ENCODE measurements at regions not wholly inside any gene's neighbourhood (a gene's known extent, or its start where the extent isn't known, plus 50 kb on each side); places are given as distances from the start of the nearest gene placed in this dataset.

GRCh38 chr20:12287575-12287974 is 369.9 kb downstream of the BTBD3 start:
- Histone ChIP-seq H2AFZ (ENCODE audit: low read length) (no peak overlapping the region), H4K20me1 (replicated peaks in 1 of 2; ENCODE audit: control insufficient read depth in 1 of 2, insufficient read depth in 2 of 2, low read length in 2 of 2) (no peaks in the 10 kb centered on the region), H2BK5ac (ENCODE audit: low read depth, low read length) (no peak overlapping the region), H4K5ac (ENCODE audit: insufficient read length, low read depth, low read length) (no peak overlapping the region), H2AK5ac (ENCODE audit: low read depth, low read length) (no peak overlapping the region), H2BK12ac (ENCODE audit: low read depth, low read length) (no peak overlapping the region), H3K27me3 (replicated peaks in 1 of 4; ENCODE audit: control insufficient read depth in 3 of 4, extremely low read depth in 1 of 4, insufficient read depth in 3 of 4, low read length in 3 of 4) (no peaks in the 10 kb centered on the region), H2BK20ac (ENCODE audit: low read length) (no peak overlapping the region), H3K9me3 (ENCODE audit: insufficient read depth in 2 of 2, low read depth in 1 of 2, low read length in 1 of 2) (no peaks in the 10 kb centered on the region), H3K23ac (ENCODE audit: insufficient read length) (no peak overlapping the region), H3K4me3 (ENCODE audit: extremely low read depth in 1 of 4, insufficient read depth in 2 of 4, low read depth in 3 of 4, low read length in 4 of 4) (no peak overlapping the region), H3K4me1 (replicated peaks in 1 of 4; ENCODE audit: control insufficient read depth in 3 of 4, insufficient read depth in 4 of 4, low read length in 3 of 4) (no peaks in the 10 kb centered on the region), H4K91ac (replicated peaks; ENCODE audit: insufficient read length, low read length) (no peak overlapping the region), H3K18ac (ENCODE audit: extremely low read depth, low read length) (no peak overlapping the region), H3K79me2 (ENCODE audit: control insufficient read depth in 1 of 2, insufficient read depth in 2 of 2, low read length in 2 of 2) (no peaks in the 10 kb centered on the region), H3K56ac (replicated peaks; ENCODE audit: insufficient read length, low read depth, low read length) (no peak overlapping the region), H3K9ac (replicated peaks in 1 of 4; ENCODE audit: extremely low read depth in 1 of 4, low read depth in 3 of 4, low read length in 3 of 4) (no peak overlapping the region), H3K4me2 (ENCODE audit: insufficient read depth in 1 of 2, low read depth in 2 of 2, low read length in 2 of 2) (no peak overlapping the region), H3K79me1 (ENCODE audit: low read depth, low read length) (no peaks in the 10 kb centered on the region), H4K8ac (ENCODE audit: extremely low read depth, insufficient read depth, low read length) (no peak overlapping the region), H3K4ac (replicated peaks; ENCODE audit: insufficient read length, low read depth, low read length) (no peak overlapping the region), H3K14ac (ENCODE audit: insufficient read length) (no peak overlapping the region), H3K27ac (ENCODE audit: low read depth, low read length) (no peak overlapping the region), H2BK15ac (ENCODE audit: low read length) (no peak overlapping the region), H3K36me3 (ENCODE audit: control insufficient read depth in 2 of 4, insufficient read depth in 4 of 4, low read length in 3 of 4) (no peaks in the 10 kb centered on the region), H2BK120ac (replicated peaks; ENCODE audit: low read depth, low read length) (no peak overlapping the region), H3K23me2 (ENCODE audit: low read depth, low read length) (no peaks in the 10 kb centered on the region)
- TF ChIP-seq TEAD4 (IDR thresholded peaks at IDR 0.05; ENCODE audit: low read depth, low read length) = 0 out of 2 replicates have a peak, but pooled peaks have one; percentile 9
- peak; percentile 32 to 47 for TF ChIP-seq RAD21 (IDR thresholded peaks at IDR 0.05 in 1 of 2, conservative IDR thresholded peaks at IDR 0.05 in 1 of 2; ENCODE audit: low read depth in 2 of 2, low read length in 2 of 2)
- TF ChIP-seq CTCF (IDR thresholded peaks at IDR 0.05; ENCODE audit: control extremely low read depth in 1 of 3, insufficient read depth in 1 of 3, low read depth in 1 of 3, low read length in 3 of 3) = peak in 1 of 3 experiments; percentile 9; a peak in 1 of 4 replicates
- TF ChIP-seq MAX (IDR thresholded peaks at IDR 0.05) = no peak
- 80% methylated on average over 2 of the region's 2 CpGs; no CpG with 5 or more reads in 1 of the 2 experiments for WGBS, 2 experiments (ENCODE audit: extremely low coverage in 1 of 2, insufficient coverage in 1 of 2, insufficient read length in 1 of 2, insufficient replicate concordance in 2 of 2, low coverage in 1 of 2, low lambda C conversion rate in 2 of 2, missing lambda C conversion rate in 1 of 2)
- ChIA-PET CTCF (ENCODE audit: partially characterized antibody) (interaction anchor here (1.3 kb wide), 1 partner anchor 275 kb away, joined by 5 read pairs; no protein-coding TSS in a partner anchor), POLR2A (ENCODE audit: partially characterized antibody) (no interaction called here)
- DNase-seq (ENCODE audit: low read depth in 1 of 2, low spot score in 2 of 2) = no peak
- FAIRE-seq = no peak

All from H1 (cell line).